SHP77 treated with DMSO at 0.1 percent for 48 hours (cell line): ENCODE measurements at regions not wholly inside any gene's neighbourhood (a gene's known extent, or its start where the extent isn't known, plus 50 kb on each side); places are given as distances from the start of the nearest gene placed in this dataset.

ENCODE experiments used
- DNase-seq: peaks from one replicate; lab custom pipeline; 2025; lab: John Stamatoyannopoulos, UW

GRCh38 chr7:153383781-153384180 is 624.2 kb downstream of the ACTR3B start:
- no peak for DNase-seq

- DNase-seq: no peak
Observed at GRCh38 chr7:153385502-153385901, 626.0 kb downstream of the ACTR3B start.

DNA sequence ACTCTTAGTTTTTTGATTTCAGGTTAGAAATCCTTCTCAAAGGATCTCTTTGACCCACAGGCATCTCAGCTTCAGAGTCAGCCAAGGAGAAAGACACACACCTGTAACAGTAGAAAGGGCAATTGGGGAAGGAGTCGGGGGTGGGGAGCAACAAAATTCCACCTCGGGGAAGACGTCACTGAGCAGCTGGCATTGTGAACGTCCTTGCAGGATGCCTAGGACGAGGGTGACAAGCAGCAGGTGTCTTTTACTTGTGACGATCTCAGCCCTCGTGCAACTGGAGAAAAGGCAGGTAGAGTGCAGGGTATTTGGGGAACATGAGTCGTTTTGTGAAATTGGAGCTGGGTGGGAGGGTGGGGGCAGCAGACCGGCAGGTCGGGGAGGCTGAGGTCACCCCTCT is 627.0 kb downstream of the ACTR3B start:
- no peak for DNase-seq

DNA sequence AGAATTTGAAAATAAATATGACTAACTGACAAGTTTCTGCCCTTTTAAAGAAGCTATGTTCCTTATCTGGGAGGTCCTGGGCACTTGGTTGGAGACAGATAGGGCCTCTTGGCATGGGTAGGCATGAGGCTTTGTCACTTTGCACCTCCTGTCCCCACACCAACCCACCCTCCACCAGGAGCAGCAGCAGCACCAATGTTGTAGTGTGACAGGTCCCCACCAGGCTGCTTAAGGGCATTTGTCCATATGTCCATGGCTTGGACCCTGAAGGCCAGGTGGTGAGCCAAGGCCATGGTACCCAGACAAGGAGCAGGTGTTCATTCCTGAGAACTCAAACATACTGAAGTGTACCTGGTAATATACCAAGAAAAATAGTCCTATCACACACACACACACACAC is 629.1 kb downstream of the ACTR3B start:
- no peak for DNase-seq

- no peak for DNase-seq
Observed at GRCh38 chr7:153389261-153389660, 629.7 kb downstream of the ACTR3B start.

- no peak for DNase-seq
Observed at GRCh38 chr7:153390955-153391354, 631.4 kb downstream of the ACTR3B start.

DNA sequence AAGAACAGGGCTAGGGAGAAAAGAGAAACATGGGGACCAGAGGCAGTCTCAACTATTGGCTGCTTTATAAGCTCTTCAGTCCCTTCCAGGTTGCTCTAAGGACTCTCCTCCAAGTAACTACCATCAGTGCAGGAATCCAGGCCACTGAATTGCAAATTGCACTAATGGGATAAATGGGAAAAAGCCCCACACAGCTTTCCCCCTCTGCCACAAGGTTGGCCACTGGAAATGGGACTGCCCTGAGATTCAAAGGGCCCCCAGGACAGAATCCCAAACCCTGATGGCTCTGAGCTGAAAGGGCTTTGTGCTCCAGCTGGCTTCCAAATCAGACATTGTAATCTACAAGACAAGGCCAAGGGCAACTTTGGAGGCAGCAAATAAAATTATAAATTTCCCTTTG is 633.2 kb downstream of the ACTR3B start:
- no peak for DNase-seq

DNA sequence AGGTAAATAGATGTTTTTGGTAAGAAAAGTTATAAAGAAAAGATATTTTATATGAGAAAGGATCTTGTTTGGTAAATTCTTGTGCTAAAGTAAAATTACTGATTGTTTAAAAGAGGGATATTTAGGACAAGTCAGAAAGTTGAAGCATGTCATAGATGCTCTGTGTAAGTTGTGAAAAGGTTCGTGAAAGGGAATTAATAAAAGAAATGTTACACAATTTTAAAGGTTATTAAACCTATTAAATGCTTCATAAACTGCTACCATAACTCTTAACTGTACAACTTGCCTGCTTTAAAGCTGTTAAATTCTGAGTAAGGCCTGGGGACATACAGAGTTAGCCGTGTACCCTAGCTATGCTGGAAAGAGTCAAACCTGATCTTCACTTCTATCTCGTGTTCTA is 634.1 kb downstream of the ACTR3B start:
- DNase-seq: no peak

DNA sequence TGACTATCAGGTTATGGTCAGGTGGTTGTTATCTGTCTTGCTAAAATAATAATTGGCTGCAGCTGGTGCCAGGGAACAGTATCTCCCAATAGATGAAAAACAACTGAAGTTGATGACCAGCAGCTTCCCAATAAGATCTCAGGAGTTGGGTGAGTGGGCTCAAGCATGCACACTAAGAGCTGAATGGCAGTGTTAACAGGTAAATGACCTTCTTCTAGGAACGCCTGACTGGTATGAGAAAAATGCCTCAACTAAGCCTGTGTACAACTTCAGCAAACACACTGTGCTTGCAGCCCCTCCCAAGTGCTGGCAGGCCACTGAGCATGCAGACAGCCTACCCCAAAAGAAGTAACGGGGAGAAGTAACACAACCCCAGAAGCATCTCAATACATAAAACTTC is 636.9 kb downstream of the ACTR3B start:
- no peak for DNase-seq

DNA sequence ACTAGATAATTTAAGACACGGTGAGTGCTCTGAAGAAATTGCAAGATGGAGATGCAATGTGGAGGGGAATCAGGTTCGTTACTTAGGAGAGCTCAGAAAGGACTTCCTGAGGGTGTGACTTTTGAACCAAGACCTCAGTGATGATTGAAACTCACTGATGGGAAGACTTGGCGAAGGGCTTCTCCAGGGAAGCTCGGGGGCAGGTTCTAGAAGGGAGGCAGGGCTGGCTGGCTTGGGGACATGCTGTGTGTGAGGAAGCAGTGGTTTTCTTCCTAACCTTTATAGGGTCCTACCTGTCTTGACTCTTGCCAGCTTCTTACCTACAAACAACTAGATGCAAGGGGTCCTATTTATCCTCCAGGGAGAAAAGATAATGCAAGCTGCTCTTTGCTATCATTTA is 637.9 kb downstream of the ACTR3B start:
- no peak for DNase-seq

GRCh38 chr7:153397906-153398305 is 638.4 kb downstream of the ACTR3B start:
- no peak for DNase-seq

DNA sequence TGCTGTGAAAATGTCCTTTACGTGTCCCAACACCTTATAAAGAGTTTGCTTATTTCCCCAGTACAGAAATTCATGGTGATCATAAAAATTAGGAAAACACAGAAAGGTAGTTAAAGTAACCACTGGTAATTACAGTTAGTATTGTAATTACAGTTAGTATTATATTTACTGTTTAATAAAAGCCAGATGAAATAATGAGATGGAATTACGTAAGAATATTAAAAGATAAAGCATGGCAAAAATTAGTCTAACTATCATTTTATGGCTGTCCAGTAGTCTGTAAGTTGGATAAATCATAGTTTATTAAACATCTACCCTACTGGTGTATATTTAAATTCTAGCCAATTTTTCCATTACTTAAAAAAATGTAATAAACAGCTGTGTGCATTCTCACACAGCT is 638.8 kb downstream of the ACTR3B start:
- no peak for DNase-seq

DNA sequence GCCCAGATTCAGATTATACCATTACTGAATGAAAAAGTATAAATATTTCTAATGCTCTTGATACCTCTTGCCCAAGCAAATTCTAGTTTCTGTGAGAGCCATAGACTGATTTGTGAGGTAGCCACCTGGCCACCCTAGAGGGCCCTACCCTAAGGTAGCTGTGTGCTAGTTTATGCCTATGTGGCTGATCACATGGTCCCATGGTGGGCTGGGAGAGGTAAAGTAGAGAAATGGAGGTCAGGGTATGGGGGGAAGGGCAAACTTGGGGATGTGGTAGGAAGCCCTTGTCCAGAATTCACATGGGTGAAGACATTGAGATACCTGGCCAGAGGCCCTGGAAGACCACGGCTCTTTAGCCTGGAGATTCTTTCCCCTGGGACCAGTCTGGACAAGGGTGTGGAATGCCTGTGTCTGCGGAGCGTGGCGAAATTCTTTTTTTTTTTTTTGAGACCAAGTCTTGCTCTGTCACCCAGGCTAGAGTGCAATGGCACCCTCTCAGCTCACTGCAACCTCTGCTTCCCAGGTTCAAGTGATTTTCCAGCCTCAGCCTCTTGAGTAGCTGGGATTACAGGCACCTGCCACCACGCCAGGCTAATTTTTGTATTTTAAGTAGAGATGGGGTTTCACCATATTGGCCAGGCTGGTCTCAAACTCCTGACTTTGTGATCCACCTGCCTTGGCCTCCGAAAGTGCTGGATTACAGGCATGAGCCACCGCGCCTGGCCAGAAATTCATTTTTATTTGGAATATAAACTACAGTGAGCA is 639.4 kb downstream of the ACTR3B start:
- no peak for DNase-seq

DNA sequence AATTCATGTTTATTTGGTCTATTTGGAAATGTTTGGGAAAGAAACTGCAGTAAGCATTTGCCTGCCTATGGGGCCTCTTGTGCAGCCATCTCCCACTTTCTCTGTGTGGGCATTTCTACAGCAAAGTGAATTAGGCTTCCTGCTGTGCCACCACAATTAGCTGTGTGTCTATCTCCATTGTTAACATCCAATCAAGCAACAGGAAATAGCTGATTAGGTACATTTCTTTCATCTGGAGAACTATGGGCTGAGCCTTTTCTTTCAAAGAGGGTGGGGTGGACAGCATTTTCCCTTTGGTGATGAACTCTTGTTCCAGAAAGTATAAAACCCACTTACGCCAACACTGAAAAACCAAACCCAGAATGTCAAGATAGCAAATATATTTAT is 640.0 kb downstream of the ACTR3B start:
- DNase-seq: no peak

DNA sequence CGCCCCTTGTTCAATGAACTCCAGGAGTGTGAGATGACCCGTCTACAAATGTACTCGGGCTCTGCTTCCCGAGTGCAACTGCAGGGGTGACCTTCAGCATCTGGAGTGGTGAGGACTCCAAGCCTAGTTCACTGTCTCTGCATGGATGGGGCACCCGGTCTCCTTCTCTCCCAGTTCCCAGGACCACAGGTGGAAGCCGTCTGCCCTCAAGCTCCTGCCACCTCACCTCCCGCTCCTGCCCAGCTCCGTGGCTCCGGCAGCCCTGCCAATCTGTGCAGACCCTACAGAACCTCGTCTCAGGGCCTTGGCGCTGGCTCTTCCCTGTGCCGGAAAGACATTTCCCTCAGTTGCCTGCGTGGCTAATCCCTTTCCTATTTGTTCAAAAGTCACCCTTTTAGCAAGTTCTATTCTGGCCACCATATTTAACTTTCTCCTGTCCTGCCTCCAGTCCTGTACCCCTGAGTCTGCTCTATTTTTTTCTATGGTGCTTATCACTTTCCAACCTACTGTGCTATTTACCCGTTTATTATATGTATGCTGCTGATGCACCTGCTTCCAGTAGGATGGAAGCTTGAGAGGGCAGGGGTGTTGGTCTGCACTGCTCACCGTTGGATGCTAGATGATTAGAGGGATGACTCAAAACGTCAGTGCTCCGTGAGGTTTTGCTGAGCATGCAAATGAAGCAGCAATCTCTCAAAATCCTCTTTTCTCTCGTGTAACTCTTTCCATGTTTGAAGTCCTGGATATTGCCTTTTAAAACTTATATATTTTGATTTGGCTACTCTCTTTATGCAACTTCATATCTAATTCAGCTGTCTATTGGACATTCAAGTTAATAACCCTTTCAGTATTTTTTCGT is 641.4 kb downstream of the ACTR3B start:
- no peak for DNase-seq

- no peak for DNase-seq
Observed at GRCh38 chr7:153401795-153402720, 642.5 kb downstream of the ACTR3B start.

DNA sequence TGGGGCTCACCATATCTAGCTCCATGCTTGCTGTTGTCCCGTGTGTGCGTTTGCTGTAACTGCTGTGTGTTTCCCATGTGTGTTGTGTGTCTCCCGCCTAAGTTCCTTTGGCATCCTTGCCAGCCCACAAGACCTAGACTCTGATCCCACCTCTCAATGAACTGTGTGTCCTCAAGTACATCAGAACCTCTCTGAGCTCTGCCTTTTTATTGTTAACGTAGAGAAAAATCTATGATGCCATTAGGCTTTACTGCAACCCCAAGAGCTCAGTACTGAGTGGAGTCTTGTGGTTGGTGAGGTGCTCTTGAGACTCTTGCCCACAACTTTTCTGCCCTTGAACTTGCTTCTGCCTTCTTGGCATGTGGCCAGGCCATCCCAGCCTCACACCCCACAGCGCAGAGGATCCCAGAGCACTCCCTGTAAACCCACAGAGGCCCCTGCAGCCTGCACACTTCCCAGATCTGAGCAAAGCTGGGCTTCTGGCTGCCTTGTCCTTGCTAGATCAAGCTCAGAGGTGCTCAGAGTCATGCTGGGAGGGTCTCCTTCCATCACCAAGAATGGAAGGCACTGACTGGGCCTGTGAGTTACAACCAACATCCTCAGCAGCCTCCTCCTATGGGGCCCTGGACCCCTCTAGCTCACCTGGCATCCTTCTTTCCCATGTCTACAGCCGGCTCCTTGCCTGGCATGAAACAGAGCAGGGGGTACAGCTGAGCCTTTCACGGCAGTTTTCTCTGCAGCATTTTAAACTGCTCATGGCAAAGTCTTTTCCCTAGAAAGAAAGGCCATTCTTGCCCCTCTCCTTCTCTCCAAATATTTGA is 643.4 kb downstream of the ACTR3B start:
- no peak for DNase-seq

- no peak for DNase-seq
Observed at GRCh38 chr7:153404124-153404523, 644.6 kb downstream of the ACTR3B start.

DNA sequence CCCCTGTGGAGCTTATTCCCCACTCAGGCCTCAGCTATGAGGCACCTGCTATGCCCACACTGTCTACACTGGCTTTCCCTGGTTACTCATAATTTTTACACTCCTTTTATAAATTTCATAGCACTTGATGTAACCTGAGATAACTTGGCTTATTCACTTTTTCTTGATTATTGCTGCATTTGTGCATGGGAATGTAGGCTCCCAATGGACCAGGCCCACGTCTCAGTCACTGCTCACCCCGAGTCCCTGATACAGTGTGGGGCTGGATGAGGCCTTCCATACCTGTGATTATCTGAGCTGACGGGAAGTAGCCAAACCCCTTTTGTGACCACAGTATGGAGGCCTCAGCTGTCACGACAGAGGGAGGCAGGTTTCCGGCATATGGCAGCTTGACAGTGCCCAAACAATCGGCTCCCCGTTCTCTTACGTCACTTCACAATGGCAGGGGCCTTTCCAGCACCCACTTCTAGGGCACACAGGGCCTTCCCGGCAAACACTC is 645.3 kb downstream of the ACTR3B start:
- DNase-seq: no peak

DNA sequence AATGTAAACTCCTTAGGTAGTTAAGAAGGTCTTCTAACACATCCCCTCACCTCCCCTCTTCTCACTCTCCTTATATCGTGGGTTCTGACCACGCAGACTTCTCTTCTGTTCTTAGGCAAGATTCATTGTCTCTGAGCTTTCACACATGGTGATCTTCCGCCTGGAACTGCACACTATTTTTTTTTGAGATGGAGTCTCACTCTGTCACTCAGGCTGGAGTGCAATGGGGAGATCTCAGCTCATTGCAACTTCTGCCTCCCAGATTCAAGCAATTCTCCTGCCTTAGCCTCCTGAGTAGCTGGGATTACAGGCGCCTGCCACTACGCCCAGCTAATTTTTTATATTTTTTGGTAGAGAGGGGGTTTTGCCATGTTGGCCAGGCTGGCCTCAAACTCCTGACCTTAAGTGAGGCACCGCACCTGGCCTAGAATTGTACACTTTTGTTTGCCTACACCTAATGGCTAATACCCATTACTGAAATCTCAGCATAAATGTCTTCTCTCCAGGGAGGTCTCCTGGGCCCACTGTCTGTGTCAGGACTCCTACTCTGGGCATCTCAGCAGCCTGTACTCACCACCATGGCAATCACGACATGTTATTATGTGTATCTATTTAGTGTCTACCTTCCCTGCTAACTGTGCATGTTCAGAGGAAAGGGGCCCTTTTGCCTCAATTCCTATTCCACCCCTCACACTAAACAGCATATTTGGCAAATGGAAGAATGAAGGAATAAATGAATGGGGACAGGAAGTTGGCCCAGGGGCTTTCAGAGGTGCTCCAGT is 646.3 kb upstream of the DPP6 start:
- no peak for DNase-seq

DNA sequence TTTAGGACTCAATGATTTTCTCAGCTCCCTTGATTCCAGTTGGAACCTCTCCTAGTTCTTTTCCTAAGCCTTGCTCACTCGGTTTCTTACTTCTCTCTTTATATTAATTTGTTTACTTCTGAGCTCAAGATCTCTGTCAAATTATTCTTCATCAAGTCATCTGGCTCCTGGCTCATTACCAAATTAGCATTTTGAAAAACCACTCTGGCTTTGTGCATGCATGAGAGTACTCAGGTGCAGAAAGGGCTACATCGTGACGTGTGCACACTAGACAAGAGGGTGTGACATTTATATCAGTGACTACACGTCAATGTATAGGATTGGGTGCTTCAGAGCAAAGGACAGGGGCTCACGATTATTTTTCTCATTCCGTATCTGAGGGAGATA is 645.7 kb upstream of the DPP6 start:
- no peak for DNase-seq
